ENCODE measurements at regions not wholly inside any gene's neighbourhood (a gene's known extent, or its start where the extent isn't known, plus 50 kb on each side); places are given as distances from the start of the nearest gene placed in this dataset.

DNA sequence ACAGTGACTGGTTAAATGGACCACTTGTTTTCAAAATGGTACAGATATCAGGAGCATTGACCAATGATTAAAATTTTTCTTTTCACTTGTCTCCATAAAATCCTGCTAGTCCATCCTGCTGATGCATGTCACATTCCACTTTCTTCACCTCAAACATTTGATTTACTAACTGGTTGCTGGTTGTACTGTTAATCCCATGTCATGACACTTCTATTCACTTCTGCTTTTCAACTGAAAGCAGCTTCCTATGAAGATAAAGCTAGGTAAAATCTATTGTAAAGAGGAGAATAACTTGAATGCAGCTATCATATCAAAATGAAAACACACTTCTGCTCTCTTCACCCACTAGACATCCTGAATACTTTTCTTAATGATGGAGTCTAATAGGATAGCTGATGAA is 149.6 kb upstream of the OTX2 start:
- Mint-ChIP-seq H3K36me3 (ENCODE audit: low read depth) (no peaks in the 10 kb centered on the region), H3K4me3 (no peak overlapping the region), H3K27me3 (peaks cover 10% of the 10 kb centered on the region), H3K4me1 (ENCODE audit: low read depth) (no peaks in the 10 kb centered on the region), H3K27ac (no peak overlapping the region), H3K9me3 (no peaks in the 10 kb centered on the region)
- TF ChIP-seq, protein P1, sequence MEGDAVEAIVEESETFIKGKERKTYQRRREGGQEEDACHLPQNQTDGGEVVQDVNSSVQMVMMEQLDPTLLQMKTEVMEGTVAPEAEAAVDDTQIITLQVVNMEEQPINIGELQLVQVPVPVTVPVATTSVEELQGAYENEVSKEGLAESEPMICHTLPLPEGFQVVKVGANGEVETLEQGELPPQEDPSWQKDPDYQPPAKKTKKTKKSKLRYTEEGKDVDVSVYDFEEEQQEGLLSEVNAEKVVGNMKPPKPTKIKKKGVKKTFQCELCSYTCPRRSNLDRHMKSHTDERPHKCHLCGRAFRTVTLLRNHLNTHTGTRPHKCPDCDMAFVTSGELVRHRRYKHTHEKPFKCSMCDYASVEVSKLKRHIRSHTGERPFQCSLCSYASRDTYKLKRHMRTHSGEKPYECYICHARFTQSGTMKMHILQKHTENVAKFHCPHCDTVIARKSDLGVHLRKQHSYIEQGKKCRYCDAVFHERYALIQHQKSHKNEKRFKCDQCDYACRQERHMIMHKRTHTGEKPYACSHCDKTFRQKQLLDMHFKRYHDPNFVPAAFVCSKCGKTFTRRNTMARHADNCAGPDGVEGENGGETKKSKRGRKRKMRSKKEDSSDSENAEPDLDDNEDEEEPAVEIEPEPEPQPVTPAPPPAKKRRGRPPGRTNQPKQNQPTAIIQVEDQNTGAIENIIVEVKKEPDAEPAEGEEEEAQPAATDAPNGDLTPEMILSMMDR (IDR thresholded peaks at IDR 0.05), result no peak
- Histone ChIP-seq H3K9me3 (ENCODE audit: control insufficient read depth in 1 of 2, insufficient read depth in 1 of 2, low read length in 2 of 2) (no peaks in the 10 kb centered on the region), H3K27me3 (ENCODE audit: control insufficient read depth in 1 of 2, insufficient read depth in 2 of 2, low read length in 2 of 2) (no peaks in the 10 kb centered on the region), H3K36me3 (ENCODE audit: insufficient read depth, low read length) (no peaks in the 10 kb centered on the region), H3K4me1 (ENCODE audit: insufficient read depth, low read length) (no peaks in the 10 kb centered on the region), H3K4me3 (ENCODE audit: low read length) (no peak overlapping the region), H3K27ac (ENCODE audit: low read depth in 1 of 2, low read length in 2 of 2) (no peak overlapping the region)
- ChIA-PET CTCF (no interaction called here), POLR2A (no interaction called here)
- DNase-seq, result no peak
- intact Hi-C loops (cut with DNase I, micrococcal nuclease), result no loop called here
- no peak for ATAC-seq (ENCODE audit: poor library complexity)

GRCh38 chr14:56959121-56959520 is 148.8 kb upstream of the OTX2 start:
- no peaks in the 10 kb centered on the region for H3K4me1 Mint-ChIP-seq (ENCODE audit: low read depth)
- H3K9me3 Mint-ChIP-seq, result no peaks in the 10 kb centered on the region
- H3K4me1 ChIP-seq (ENCODE audit: insufficient read depth, low read length), result no peaks in the 10 kb centered on the region
- H3K27me3 Mint-ChIP-seq, result peaks cover 10% of the 10 kb centered on the region
- no peaks in the 10 kb centered on the region for H3K9me3 ChIP-seq (ENCODE audit: control insufficient read depth in 1 of 2, insufficient read depth in 1 of 2, low read length in 2 of 2)
- TF ChIP-seq, protein P1 (IDR thresholded peaks at IDR 0.05), result no peak
- no peak overlapping the region for H3K4me3 Mint-ChIP-seq
- H3K36me3 ChIP-seq (ENCODE audit: insufficient read depth, low read length), result no peaks in the 10 kb centered on the region
- ChIA-PET POLR2A (no interaction called here), CTCF (no interaction called here)
- ATAC-seq (ENCODE audit: poor library complexity), result no peak
- H3K4me3 ChIP-seq (ENCODE audit: low read length), result no peak overlapping the region
- H3K27ac Mint-ChIP-seq, result no peak overlapping the region
- intact Hi-C loops (cut with DNase I, micrococcal nuclease), result no loop called here
- no peak for DNase-seq
- no peaks in the 10 kb centered on the region for H3K36me3 Mint-ChIP-seq (ENCODE audit: low read depth)
- no peak overlapping the region for H3K27ac ChIP-seq (ENCODE audit: low read depth in 1 of 2, low read length in 2 of 2)
- no peaks in the 10 kb centered on the region for H3K27me3 ChIP-seq (ENCODE audit: control insufficient read depth in 1 of 2, insufficient read depth in 2 of 2, low read length in 2 of 2)

DNA sequence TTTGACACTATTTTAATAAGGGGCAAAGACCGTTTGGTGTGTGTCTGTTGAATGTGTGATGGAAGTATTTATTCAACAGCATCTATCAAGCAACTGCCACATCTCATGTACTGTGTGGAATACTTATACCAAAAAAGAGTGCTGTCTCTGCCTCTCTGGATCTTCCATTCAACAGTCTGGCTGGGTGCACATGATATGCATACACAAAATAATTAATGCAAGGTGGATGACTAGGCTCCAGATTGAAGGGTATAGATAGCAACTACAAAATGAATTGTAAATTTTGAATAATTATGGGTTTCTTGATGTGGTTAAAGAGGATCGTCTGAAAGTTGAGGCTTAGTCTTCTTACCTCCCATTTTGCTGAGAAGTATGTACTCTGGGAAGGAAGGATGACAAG is 145.9 kb upstream of the OTX2 start:
- peaks cover 0 to 4% of the 10 kb centered on the region in 2 experiments for H3K9me3 ChIP-seq (ENCODE audit: control insufficient read depth in 1 of 2, insufficient read depth in 1 of 2, low read length in 2 of 2)
- no peak for ATAC-seq (ENCODE audit: poor library complexity)
- H3K27me3 Mint-ChIP-seq, result peaks cover 10% of the 10 kb centered on the region
- intact Hi-C loops (cut with DNase I, micrococcal nuclease), result no loop called here
- no peak overlapping the region for H3K27ac ChIP-seq (ENCODE audit: low read depth in 1 of 2, low read length in 2 of 2)
- TF ChIP-seq, protein P1 (IDR thresholded peaks at IDR 0.05), result no peak
- no peak overlapping the region for H3K4me3 ChIP-seq (ENCODE audit: low read length)
- no peaks in the 10 kb centered on the region for H3K36me3 ChIP-seq (ENCODE audit: insufficient read depth, low read length)
- no peak overlapping the region for H3K4me3 Mint-ChIP-seq
- H3K36me3 Mint-ChIP-seq (ENCODE audit: low read depth), result no peaks in the 10 kb centered on the region
- H3K4me1 ChIP-seq (ENCODE audit: insufficient read depth, low read length), result no peaks in the 10 kb centered on the region
- POLR2A ChIA-PET, result no interaction called here
- no peak overlapping the region for H3K27ac Mint-ChIP-seq
- CTCF ChIA-PET, result no interaction called here
- no peaks in the 10 kb centered on the region for H3K4me1 Mint-ChIP-seq (ENCODE audit: low read depth)
- no peaks in the 10 kb centered on the region for H3K9me3 Mint-ChIP-seq
- no peaks in the 10 kb centered on the region for H3K27me3 ChIP-seq (ENCODE audit: control insufficient read depth in 1 of 2, insufficient read depth in 2 of 2, low read length in 2 of 2)
- no peak for DNase-seq

Data from CD4-positive, alpha-beta T cell (primary cell).